ENCODE measurements at regions not wholly inside any gene's neighbourhood (a gene's known extent, or its start where the extent isn't known, plus 50 kb on each side); places are given as distances from the start of the nearest gene placed in this dataset.

DNA sequence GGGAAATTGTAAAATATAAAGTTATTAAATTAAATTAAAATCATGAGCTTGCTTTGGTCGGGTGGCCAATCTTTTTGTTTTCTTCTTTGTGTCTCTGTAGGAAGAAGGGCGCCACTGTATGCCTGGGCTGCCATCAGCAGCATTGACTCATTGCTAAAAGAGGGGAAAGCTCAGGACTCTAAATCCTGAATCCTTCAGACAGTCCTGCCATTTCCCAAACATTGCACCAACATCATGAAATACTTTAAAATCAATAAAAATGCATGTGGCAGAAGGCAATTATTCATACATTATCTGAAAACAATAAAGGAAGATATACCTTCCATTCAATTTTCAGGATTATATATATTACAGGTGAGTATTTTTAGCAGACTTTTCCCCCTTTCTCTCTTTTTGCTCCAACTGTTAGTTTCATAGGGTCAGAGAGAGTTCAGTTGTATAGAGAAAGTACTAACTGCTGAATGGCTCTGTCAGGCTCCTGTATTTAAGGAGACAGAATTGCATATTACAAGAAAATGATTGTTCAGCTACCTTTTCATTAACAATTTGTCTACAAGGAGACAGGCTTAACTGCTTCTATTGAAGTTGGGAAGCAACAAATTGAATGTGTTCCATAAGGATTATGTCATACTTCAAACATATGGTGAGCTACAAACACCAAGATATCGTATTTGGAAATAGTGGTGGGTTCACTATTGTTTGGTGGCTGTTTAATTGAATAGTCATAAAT lies 95.7 kb downstream of the ATPSCKMT start:
- H3K36me3 ChIP-seq (ENCODE audit: insufficient read depth, low read length), result no peaks in the 10 kb centered on the region
- H3K9ac ChIP-seq (ENCODE audit: low read length), result no peak overlapping the region
- no peak overlapping the region for H3K4me2 ChIP-seq (ENCODE audit: low read length)
- no peaks in the 10 kb centered on the region for H3K27me3 ChIP-seq (ENCODE audit: insufficient read depth, low read depth, low read length)
- H2AFZ ChIP-seq (ENCODE audit: low read depth, low read length), result no peak overlapping the region
- no peaks in the 10 kb centered on the region for H3K79me2 ChIP-seq (replicated peaks; ENCODE audit: insufficient read depth, low read length)
- no peak for TF ChIP-seq SMC3 (conservative IDR thresholded peaks at IDR 0.05; ENCODE audit: poor library complexity)
- TF ChIP-seq, protein P1, sequence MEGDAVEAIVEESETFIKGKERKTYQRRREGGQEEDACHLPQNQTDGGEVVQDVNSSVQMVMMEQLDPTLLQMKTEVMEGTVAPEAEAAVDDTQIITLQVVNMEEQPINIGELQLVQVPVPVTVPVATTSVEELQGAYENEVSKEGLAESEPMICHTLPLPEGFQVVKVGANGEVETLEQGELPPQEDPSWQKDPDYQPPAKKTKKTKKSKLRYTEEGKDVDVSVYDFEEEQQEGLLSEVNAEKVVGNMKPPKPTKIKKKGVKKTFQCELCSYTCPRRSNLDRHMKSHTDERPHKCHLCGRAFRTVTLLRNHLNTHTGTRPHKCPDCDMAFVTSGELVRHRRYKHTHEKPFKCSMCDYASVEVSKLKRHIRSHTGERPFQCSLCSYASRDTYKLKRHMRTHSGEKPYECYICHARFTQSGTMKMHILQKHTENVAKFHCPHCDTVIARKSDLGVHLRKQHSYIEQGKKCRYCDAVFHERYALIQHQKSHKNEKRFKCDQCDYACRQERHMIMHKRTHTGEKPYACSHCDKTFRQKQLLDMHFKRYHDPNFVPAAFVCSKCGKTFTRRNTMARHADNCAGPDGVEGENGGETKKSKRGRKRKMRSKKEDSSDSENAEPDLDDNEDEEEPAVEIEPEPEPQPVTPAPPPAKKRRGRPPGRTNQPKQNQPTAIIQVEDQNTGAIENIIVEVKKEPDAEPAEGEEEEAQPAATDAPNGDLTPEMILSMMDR (IDR thresholded peaks at IDR 0.05; ENCODE audit: poor library complexity, severe bottlenecking), result no peak
- no peak for TF ChIP-seq MXI1 (conservative IDR thresholded peaks at IDR 0.05; ENCODE audit: poor library complexity, severe bottlenecking)
- TF ChIP-seq TAF1 (IDR thresholded peaks at IDR 0.05; ENCODE audit: low read depth), result no peak
- TF ChIP-seq, protein P2, sequence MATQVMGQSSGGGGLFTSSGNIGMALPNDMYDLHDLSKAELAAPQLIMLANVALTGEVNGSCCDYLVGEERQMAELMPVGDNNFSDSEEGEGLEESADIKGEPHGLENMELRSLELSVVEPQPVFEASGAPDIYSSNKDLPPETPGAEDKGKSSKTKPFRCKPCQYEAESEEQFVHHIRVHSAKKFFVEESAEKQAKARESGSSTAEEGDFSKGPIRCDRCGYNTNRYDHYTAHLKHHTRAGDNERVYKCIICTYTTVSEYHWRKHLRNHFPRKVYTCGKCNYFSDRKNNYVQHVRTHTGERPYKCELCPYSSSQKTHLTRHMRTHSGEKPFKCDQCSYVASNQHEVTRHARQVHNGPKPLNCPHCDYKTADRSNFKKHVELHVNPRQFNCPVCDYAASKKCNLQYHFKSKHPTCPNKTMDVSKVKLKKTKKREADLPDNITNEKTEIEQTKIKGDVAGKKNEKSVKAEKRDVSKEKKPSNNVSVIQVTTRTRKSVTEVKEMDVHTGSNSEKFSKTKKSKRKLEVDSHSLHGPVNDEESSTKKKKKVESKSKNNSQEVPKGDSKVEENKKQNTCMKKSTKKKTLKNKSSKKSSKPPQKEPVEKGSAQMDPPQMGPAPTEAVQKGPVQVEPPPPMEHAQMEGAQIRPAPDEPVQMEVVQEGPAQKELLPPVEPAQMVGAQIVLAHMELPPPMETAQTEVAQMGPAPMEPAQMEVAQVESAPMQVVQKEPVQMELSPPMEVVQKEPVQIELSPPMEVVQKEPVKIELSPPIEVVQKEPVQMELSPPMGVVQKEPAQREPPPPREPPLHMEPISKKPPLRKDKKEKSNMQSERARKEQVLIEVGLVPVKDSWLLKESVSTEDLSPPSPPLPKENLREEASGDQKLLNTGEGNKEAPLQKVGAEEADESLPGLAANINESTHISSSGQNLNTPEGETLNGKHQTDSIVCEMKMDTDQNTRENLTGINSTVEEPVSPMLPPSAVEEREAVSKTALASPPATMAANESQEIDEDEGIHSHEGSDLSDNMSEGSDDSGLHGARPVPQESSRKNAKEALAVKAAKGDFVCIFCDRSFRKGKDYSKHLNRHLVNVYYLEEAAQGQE (IDR thresholded peaks at IDR 0.05; ENCODE audit: borderline replicate concordance), result no peak
- TF ChIP-seq RAD21 (conservative IDR thresholded peaks at IDR 0.05), result no peak
- peak; percentile 22 for TF ChIP-seq POLR2AphosphoS5 (IDR thresholded peaks at IDR 0.05)
- no peaks in the 10 kb centered on the region for H3K9me3 ChIP-seq (ENCODE audit: low read length)
- no peaks in the 10 kb centered on the region for H3F3A ChIP-seq (ENCODE audit: insufficient read depth, low read length, poor library complexity, severe bottlenecking)
- H3K9me2 ChIP-seq (ENCODE audit: insufficient read depth, low read length), result no peaks in the 10 kb centered on the region
- H3K27ac ChIP-seq (ENCODE audit: low read length), result no peak overlapping the region
- H4K20me1 ChIP-seq (ENCODE audit: insufficient read depth), result no peaks in the 10 kb centered on the region
- H3K4me3 ChIP-seq (ENCODE audit: low read length), result no peak overlapping the region

DNA sequence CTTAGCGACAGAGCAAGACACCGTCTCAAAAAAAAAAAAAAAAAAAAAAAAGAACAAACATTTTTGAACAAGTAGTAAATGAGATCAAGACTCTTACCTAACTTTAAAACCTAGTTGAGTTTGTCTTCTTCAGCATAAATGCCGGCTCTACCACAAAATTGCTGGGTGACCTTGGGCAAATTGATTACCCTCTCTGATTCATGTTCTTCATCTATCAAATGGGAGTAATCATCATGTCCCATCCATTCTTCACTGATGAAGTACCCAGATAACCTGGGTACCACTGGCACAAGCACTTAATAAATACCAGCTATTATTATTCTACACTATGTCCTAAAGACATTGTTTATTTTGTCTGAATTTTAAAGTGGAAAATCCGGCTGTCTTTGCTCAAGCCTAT lies 96.3 kb downstream of the ATPSCKMT start:
- Histone ChIP-seq H3K36me3 (ENCODE audit: insufficient read depth, low read length) (no peaks in the 10 kb centered on the region), H4K20me1 (ENCODE audit: insufficient read depth) (no peaks in the 10 kb centered on the region), H3K4me3 (ENCODE audit: low read length) (no peak overlapping the region), H3K9me3 (ENCODE audit: low read length) (no peaks in the 10 kb centered on the region), H3K27me3 (ENCODE audit: insufficient read depth, low read depth, low read length) (no peaks in the 10 kb centered on the region), H2AFZ (ENCODE audit: low read depth, low read length) (no peak overlapping the region), H3K9me2 (ENCODE audit: insufficient read depth, low read length) (no peaks in the 10 kb centered on the region), H3K27ac (ENCODE audit: low read length) (no peak overlapping the region), H3F3A (ENCODE audit: insufficient read depth, low read length, poor library complexity, severe bottlenecking) (no peaks in the 10 kb centered on the region), H3K4me2 (ENCODE audit: low read length) (no peak overlapping the region), H3K9ac (ENCODE audit: low read length) (no peak overlapping the region), H3K79me2 (replicated peaks; ENCODE audit: insufficient read depth, low read length) (no peaks in the 10 kb centered on the region)
- TF ChIP-seq EZH2 (IDR thresholded peaks at IDR 0.05; ENCODE audit: borderline replicate concordance, insufficient read depth, low read length, poor library complexity, severe bottlenecking) (no peak), TAF1 (IDR thresholded peaks at IDR 0.05; ENCODE audit: low read depth) (no peak), RAD21 (conservative IDR thresholded peaks at IDR 0.05) (no peak), MXI1 (conservative IDR thresholded peaks at IDR 0.05; ENCODE audit: poor library complexity, severe bottlenecking) (no peak), POLR2AphosphoS5 (IDR thresholded peaks at IDR 0.05) (no peak), SMC3 (conservative IDR thresholded peaks at IDR 0.05; ENCODE audit: poor library complexity) (no peak), EP300 (conservative IDR thresholded peaks at IDR 0.05; ENCODE audit: poor library complexity, severe bottlenecking) (no peak)
- TF ChIP-seq, protein P2 (IDR thresholded peaks at IDR 0.05; ENCODE audit: borderline replicate concordance), result no peak
- TF ChIP-seq, protein P1 (IDR thresholded peaks at IDR 0.05; ENCODE audit: poor library complexity, severe bottlenecking), result no peak

Data from neural cell (in vitro differentiated cells).